Activated T-cell treated with anti-CD3 and anti-CD28 coated beads, Interleukin-2, amount 50 U/mL, for 4 hours (primary cell): ENCODE measurements at regions not wholly inside any gene's neighbourhood (a gene's known extent, or its start where the extent isn't known, plus 50 kb on each side); places are given as distances from the start of the nearest gene placed in this dataset.

ENCODE experiments used
- ATAC-seq, 2 donors: fragments of 200-7000 bp; cut with Tn5 transposase; one replicate each; pipeline ENCODE4 v1.10.0; 2021
- DNase-seq: peaks from one replicate; pipeline ENCODE4 v3.0.0-alpha.2; 2020
- H3K27me3 Mint-ChIP-seq: one replicate; pipeline ENCODE4 v1.8.0; 2021; ENCODE audit warnings: low read depth, mixed read lengths
- H3K36me3 Mint-ChIP-seq: one replicate; pipeline ENCODE4 v1.8.0; 2022; ENCODE audit warnings: mixed read lengths; ENCODE audit not compliant: insufficient read depth
- H3K4me1 Mint-ChIP-seq: one replicate; pipeline ENCODE4 v1.8.0; 2021; ENCODE audit warnings: low read depth, mixed read lengths
- H3K4me3 Mint-ChIP-seq: one replicate; pipeline ENCODE4 v1.8.0; 2021; ENCODE audit warnings: mild to moderate bottlenecking, moderate library complexity, mixed read lengths
- H3K9me3 Mint-ChIP-seq: one replicate; pipeline ENCODE4 v1.8.0; 2021; ENCODE audit warnings: mixed read lengths

DNA sequence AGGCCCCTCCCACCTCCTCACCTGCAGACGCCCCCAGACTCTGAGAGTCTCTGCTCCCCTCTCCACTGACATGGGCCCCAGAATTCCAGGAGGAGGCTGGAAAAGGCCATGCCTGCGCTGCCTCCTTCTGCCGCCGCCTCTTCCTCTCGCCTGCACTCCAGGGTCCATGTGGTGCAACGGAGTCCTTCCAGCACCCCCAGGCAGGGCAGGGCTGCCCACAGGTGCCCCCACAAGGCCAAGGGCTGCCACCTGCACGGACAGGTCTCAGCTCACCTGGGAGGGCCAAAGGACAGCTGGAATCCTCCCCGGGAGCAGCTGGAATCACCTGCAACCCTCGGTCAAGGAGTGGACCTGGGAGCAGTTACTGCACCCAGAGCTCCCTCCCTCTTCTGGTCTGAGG lies 194.9 kb downstream of the RBFOX3 start:
- no peak for DNase-seq
- H3K4me1 Mint-ChIP-seq, result no peaks in the 10 kb centered on the region
- no peak for ATAC-seq
- no peak overlapping the region for H3K4me3 Mint-ChIP-seq
- no peaks in the 10 kb centered on the region for H3K9me3 Mint-ChIP-seq
- no peaks in the 10 kb centered on the region for H3K36me3 Mint-ChIP-seq
- peaks cover 14% of the 10 kb centered on the region for H3K27me3 Mint-ChIP-seq

DNA sequence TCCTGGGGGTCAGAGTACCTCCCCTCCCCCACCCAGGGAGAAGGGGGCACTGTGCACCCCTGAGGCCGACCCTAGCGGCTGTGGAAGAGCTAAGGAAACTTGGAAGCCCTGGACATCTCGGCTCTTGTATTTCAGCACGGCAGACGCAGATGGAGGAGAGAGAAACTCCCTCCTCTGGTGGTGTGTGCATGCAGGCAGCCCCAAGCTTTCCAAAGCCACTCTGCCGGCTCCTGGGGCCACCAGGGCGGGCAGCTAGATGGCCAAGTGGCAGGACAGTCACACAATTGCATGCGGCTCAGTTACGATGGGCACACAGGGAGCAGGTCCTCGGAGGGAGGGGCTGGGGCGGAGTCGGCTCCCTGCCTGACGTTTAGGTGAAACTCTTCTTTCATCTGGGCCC lies 195.5 kb downstream of the RBFOX3 start:
- Mint-ChIP-seq H3K4me1 (no peaks in the 10 kb centered on the region), H3K36me3 (no peaks in the 10 kb centered on the region), H3K4me3 (no peak overlapping the region), H3K27me3 (peaks cover 14% of the 10 kb centered on the region), H3K9me3 (no peaks in the 10 kb centered on the region)
- DNase-seq (no peak), ATAC-seq (no peak)

DNA sequence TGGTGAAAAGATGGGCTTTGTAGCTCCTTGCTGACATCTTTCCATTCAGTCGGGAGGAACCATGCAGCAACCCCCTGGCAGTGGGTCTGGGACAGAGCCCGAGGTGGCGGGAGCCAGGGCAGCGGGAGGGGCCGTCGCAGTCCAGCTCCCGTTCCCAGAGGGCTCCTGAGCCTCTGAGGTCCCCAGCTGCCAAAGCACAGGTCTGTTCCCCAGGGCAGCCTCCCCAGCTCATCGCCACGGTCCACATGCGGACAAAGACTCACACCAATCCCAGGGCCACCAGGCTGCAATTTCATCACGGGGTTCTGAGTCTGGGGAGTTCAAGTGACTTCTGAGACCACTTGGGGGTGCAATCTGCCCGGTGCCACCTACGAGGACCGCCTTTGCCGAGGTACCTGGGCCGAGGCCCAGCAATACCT lies 196.0 kb downstream of the RBFOX3 start:
- ATAC-seq (no peak), DNase-seq (no peak)
- H3K4me1 Mint-ChIP-seq, result no peaks in the 10 kb centered on the region
- no peaks in the 10 kb centered on the region for H3K9me3 Mint-ChIP-seq
- H3K27me3 Mint-ChIP-seq, result peaks cover 16% of the 10 kb centered on the region
- H3K4me3 Mint-ChIP-seq, result no peak overlapping the region
- H3K36me3 Mint-ChIP-seq, result no peaks in the 10 kb centered on the region

DNA sequence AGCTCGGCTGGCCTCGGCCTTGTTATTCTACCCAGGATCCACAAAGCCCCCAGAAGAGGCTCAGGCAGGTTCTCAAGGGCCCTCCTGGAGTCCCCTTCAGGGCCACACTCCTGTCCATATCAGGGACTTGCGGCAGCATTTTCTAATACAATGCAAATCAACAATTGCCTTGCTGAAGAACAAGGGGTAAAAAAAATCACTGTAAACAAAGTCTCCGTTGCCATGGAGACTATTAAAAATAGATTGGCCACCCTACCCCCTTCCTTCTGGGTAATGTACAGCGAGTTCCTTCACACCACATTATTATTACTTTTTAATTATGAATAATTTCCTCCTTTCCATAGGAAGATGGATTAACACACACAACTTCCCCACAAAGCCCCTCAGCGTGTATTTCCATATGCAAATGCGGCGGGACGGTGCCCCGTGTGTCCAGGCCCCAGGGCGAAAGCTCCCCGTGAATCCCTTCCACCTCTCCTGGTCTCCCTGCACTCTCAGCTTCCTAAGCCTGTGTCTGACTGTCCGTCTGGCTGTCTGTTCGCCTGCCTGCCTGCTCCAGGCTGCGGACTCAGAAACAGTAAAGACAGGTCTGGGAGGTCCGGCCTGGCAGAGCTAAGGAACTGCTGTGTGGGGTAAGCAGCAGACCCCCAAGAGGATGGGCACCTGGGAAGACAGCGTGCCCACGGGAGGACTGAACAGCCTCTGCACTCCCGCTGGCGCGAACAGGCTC lies 196.6 kb downstream of the RBFOX3 start:
- DNase-seq (no peak), ATAC-seq (no peak)
- Mint-ChIP-seq H3K36me3 (no peaks in the 10 kb centered on the region), H3K4me1 (no peaks in the 10 kb centered on the region), H3K4me3 (no peak overlapping the region), H3K27me3 (peaks cover 16% of the 10 kb centered on the region), H3K9me3 (no peaks in the 10 kb centered on the region)

DNA sequence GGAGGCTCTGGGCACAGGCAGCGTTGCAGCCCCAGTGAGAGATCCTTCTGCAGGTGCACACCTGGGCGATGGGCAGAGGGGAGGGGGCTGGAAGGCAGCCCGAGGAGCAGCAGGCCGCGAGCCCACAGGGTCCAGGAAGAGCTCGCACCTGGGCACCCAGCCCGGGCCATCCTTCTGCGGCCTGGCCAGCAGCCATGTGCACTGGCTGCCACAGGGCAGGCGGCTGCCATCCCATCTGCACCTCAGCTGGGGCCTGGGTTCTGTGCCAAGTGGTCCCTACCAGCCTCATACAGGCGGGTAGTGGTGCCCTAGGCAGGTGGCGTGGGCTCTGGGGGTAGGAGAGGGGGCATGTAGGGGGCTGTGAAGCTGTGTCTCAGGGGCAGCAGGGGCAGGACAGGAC lies 197.2 kb downstream of the RBFOX3 start:
- no peak overlapping the region for H3K4me3 Mint-ChIP-seq
- H3K4me1 Mint-ChIP-seq, result no peaks in the 10 kb centered on the region
- peaks cover 16% of the 10 kb centered on the region for H3K27me3 Mint-ChIP-seq
- H3K36me3 Mint-ChIP-seq, result no peaks in the 10 kb centered on the region
- ATAC-seq (no peak), DNase-seq (no peak)
- no peaks in the 10 kb centered on the region for H3K9me3 Mint-ChIP-seq

DNA sequence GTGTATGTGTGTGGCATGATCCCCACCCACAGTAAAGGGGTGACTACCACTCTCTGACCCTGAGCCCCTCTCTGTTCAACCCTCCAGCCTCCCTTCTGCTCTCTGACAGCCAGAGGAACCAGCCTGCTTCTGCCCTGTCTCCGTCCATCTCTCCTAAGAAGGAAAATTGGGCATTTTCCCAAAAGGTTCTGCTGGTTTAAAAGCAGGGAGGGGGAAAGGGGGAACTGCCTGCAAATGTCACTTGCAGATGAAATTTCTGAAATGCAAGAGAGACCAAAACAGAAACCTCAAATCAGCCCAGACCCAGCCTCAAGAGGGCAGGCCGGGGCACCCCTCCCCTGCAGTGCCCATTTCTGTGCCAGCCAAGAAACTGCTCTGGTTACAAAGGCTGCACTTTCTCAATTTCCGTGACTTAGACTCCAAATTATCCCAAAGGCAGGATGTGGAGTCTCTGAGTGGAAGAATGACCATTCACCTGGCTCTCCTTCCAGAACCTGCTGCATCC lies 197.9 kb downstream of the RBFOX3 start:
- Mint-ChIP-seq H3K27me3 (peaks cover 20% of the 10 kb centered on the region), H3K9me3 (no peaks in the 10 kb centered on the region), H3K4me1 (no peaks in the 10 kb centered on the region), H3K36me3 (no peaks in the 10 kb centered on the region), H3K4me3 (no peak overlapping the region)
- DNase-seq (no peak), ATAC-seq (no peak)

DNA sequence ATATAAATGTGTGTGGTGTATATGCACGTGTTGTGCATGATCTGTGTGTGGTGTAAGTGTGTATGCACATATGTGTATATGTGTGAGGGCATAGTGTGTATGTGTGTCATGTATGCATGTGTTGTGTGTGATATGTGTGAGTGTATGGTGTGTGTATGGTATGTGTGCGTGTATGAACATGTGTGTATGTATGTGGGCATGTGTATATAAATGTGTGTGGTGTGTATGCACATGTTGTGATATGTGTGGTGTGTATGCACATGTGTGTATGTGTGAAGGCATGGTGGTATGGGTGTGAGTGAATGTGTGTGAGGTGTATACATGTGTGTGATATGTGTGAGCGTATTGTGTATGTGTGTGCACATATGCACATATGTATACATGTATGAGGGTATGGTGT lies 198.7 kb downstream of the RBFOX3 start:
- Mint-ChIP-seq H3K27me3 (peaks cover 27% of the 10 kb centered on the region), H3K36me3 (no peaks in the 10 kb centered on the region), H3K4me1 (no peaks in the 10 kb centered on the region), H3K4me3 (no peak overlapping the region), H3K9me3 (no peaks in the 10 kb centered on the region)
- ATAC-seq, result no peak
- no peak for DNase-seq

DNA sequence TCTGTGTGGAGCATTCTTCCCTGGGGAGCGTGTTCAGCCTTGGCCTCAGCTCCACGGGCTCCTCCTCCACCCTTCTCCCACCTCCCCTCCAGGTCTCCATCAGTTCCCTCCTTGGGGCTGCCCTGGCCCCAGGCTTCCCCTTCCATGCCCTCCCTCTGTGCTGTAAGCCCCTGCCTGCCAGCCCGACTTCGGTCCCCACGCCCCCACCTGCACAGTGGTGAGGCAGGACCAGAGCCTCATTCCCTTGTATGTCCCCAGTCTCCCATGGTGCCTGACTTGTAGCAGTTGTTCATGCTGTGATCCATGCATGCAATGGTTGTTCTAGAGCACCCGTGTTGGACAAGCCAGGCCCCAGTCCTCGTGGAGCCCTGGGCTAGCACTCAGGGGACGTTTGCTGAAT lies 199.4 kb downstream of the RBFOX3 start:
- Mint-ChIP-seq H3K9me3 (no peaks in the 10 kb centered on the region), H3K36me3 (no peaks in the 10 kb centered on the region), H3K27me3 (peaks cover 32% of the 10 kb centered on the region), H3K4me3 (no peak overlapping the region), H3K4me1 (no peaks in the 10 kb centered on the region)
- DNase-seq, result no peak
- ATAC-seq, result no peak

DNA sequence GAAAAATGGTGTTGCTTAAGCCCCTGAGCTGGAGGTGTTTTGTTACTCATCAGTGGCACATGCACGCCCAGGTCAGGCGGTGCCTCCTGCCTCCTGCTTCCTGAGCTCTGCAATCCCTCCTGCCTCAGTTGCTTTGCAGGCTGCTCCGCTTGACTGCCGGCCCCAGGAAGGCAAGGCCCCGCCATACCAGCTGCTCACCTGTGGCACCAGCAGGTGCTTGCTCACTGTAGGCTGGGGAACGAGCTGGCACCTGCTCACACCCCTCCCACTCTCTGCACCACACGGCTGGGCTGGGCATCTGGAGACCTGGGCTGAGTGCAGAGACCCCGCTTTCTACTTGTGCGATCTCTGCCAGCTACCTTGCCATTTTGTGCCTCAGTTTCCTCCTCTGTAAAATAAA lies 200.2 kb downstream of the RBFOX3 start:
- DNase-seq, result no peak
- ATAC-seq, result no peak
- Mint-ChIP-seq H3K27me3 (peaks cover 34% of the 10 kb centered on the region), H3K9me3 (no peaks in the 10 kb centered on the region), H3K4me1 (no peaks in the 10 kb centered on the region), H3K4me3 (no peak overlapping the region), H3K36me3 (no peaks in the 10 kb centered on the region)

DNA sequence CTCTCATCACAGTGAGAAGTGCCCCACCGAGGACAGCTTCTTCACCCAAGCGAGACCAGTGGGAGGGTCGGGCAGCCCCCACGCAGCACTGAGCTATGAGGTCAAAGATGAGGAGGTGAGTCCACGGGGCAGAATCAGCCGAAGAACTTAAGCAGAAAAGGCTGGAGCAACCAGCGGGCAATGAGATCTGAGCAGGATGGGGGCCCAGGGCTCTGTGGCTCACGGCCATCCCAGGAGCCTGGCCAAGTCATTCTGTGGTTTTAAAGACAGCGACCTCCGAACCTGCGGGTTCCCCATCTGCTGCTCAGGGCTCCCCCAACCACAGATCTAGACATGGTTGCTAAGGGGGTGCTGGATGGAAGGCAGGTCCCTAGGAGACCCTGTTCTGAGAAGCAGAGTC lies 202.6 kb downstream of the RBFOX3 start:
- no peak overlapping the region for H3K4me3 Mint-ChIP-seq
- H3K36me3 Mint-ChIP-seq, result no peaks in the 10 kb centered on the region
- H3K27me3 Mint-ChIP-seq, result peaks cover 38% of the 10 kb centered on the region

DNA sequence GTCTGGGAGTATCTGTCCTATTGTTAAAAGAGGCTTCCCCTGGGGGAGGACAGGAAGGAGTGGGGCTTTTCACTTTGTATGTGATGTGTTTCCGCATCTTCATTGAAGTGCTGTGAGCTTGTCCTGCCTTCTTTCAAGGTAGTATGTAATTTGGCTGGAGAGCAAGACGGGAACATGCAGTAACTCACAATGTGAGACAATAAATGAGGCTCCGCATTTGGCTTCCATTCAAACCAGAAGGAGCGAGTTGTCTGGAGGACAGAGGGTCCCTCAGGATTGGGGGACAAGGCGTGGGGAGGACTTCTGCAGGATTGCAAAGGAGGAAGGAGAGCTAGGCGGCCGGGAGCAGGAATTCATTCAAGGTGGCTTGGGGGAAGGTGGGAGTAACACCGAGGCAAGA lies 203.5 kb downstream of the RBFOX3 start:
- no peaks in the 10 kb centered on the region for H3K9me3 Mint-ChIP-seq
- no peaks in the 10 kb centered on the region for H3K36me3 Mint-ChIP-seq
- H3K4me1 Mint-ChIP-seq, result no peaks in the 10 kb centered on the region
- peaks cover 38% of the 10 kb centered on the region for H3K27me3 Mint-ChIP-seq
- ATAC-seq (no peak), DNase-seq (no peak)
- H3K4me3 Mint-ChIP-seq, result no peak overlapping the region

More for the DNA sequence above, 202.6 kb downstream of the RBFOX3 start:
- no peak for DNase-seq
- H3K4me1 Mint-ChIP-seq, result no peaks in the 10 kb centered on the region
- no peaks in the 10 kb centered on the region for H3K9me3 Mint-ChIP-seq
- no peak for ATAC-seq

DNA sequence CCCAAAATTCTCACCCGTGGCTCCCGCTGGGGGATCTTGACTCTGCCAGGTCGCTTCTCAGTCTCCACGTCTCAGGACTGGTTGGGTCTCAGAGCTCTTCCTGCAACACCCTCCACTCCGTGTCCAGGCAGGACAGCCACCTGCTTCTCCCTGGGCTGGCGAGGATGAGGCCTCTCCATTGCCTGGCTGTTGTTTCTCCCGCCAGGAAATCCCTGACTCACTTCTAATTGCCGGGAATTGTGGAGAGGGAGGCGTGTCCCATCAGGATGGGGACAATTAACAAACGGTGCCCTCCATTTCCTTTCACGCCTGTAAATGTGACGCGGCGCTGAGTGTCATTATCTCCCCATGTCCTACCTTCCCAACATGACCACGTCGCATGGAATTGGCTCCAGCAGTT lies 204.5 kb downstream of the RBFOX3 start:
- Mint-ChIP-seq H3K4me1 (peaks cover 2% of the 10 kb centered on the region), H3K27me3 (peaks cover 45% of the 10 kb centered on the region), H3K4me3 (no peak overlapping the region), H3K9me3 (no peaks in the 10 kb centered on the region), H3K36me3 (no peaks in the 10 kb centered on the region)
- DNase-seq (no peak), ATAC-seq (no peak)

DNA sequence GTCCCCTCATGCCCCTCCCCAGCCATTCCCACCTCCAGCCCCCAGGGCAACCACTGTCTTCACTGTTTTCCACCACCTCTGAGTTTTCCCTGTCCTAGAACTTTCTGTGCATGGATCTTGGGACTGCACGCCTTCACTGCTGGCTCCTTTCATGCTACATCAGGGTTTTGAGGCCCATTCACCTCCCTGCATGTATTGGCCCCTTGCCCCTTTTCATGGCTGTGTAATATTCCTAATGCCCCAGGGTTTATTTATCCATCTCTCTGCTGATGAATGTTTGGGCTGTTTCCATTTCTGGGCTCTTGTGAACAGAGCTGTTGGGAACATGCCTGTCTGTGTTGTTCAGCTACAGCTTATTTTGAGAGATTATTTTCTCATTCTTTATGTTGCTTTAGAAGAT lies 205.0 kb downstream of the RBFOX3 start:
- no peaks in the 10 kb centered on the region for H3K36me3 Mint-ChIP-seq
- H3K27me3 Mint-ChIP-seq, result peaks cover 50% of the 10 kb centered on the region

DNA sequence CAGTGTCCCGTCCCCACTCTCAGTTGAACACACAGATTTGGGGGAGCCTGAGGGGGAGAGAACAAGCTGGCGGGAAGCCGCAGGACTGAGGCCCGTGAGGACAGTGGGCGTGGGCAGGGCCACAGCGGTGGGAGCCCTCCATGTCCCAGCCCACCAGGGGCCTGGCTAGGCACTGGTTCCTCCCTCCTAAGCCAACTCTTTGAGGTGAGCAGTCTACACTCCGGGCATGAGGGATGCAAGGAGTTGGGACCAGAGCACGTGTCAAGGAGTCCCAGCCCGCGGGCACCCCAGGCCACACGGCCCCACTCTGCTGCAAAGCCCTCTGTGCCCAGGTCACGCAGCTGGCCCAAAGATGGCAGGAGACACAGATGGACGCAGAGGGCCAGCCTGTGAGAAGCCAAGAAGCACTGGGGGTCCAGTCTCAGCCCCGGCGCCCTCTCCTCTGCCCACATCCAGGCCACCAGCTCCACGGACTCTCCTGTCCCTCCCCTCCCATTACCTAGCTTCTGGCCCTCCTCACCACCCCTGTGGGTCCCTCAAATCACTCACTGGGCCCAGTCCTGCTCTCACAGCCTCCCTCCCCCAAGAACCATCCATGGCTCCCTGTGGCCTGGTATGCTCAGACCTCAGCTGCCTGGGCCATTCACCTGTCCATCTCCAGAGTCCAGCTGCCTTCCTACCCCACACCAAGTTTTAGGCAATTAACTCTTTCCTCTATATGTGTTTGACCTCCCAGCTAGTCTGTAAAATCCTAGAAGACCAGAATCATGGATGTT lies 206.5 kb downstream of the RBFOX3 start:
- Mint-ChIP-seq H3K36me3 (no peaks in the 10 kb centered on the region), H3K9me3 (no peaks in the 10 kb centered on the region), H3K4me1 (peaks cover 12% of the 10 kb centered on the region), H3K4me3 (no peak overlapping the region), H3K27me3 (peaks cover 62% of the 10 kb centered on the region)
- no peak for ATAC-seq
- DNase-seq, result no peak

More for the DNA sequence above, 205.0 kb downstream of the RBFOX3 start:
- no peak for DNase-seq
- H3K4me1 Mint-ChIP-seq, result peaks cover 7% of the 10 kb centered on the region
- ATAC-seq, result no peak
- no peaks in the 10 kb centered on the region for H3K9me3 Mint-ChIP-seq
- no peak overlapping the region for H3K4me3 Mint-ChIP-seq
